Parathyroid adenoma (tissue), 2 donors: ENCODE measurements at regions not wholly inside any gene's neighbourhood (a gene's known extent, or its start where the extent isn't known, plus 50 kb on each side); places are given as distances from the start of the nearest gene placed in this dataset.

ENCODE experiments used
- H2AFZ ChIP-seq: fragments of 300-600 bp; sonication (generic); one replicate; pipeline ENCODE4 v1.7.0; 2017; ENCODE audit warnings: antibody characterized with exemption, mild to moderate bottlenecking
- H3K27ac ChIP-seq: fragments of 300-600 bp; sonication (generic); one replicate; pipeline ENCODE4 v1.7.0; 2017
- H3K27me3 ChIP-seq: fragments of 300-600 bp; sonication (generic); one replicate; pipeline ENCODE4 v1.7.0; 2017; ENCODE audit warnings: low read length; ENCODE audit not compliant: control insufficient read depth, insufficient read depth
- H3K36me3 ChIP-seq: fragments of 300-600 bp; sonication (generic); one replicate; pipeline ENCODE4 v1.7.0; 2017; ENCODE audit warnings: low read length; ENCODE audit not compliant: control insufficient read depth, insufficient read depth
- H3K4me1 ChIP-seq: fragments of 300-600 bp; sonication (generic); one replicate; pipeline ENCODE4 v1.7.0; 2017; ENCODE audit warnings: control low read depth
- H3K4me2 ChIP-seq: fragments of 300-600 bp; sonication (generic); one replicate; pipeline ENCODE4 v1.7.0; 2017; ENCODE audit warnings: low read length
- H3K4me3 ChIP-seq: fragments of 300-600 bp; sonication (generic); one replicate; pipeline ENCODE4 v1.7.0; 2017; ENCODE audit warnings: low read depth, low read length
- H3K79me2 ChIP-seq: fragments of 300-600 bp; sonication (generic); one replicate; pipeline ENCODE4 v1.7.0; 2017; ENCODE audit warnings: control low read depth
- H3K9ac ChIP-seq: fragments of 300-600 bp; sonication (generic); one replicate; pipeline ENCODE4 v1.7.0; 2017; ENCODE audit warnings: mild to moderate bottlenecking
- H3K9me3 ChIP-seq: fragments of 300-600 bp; sonication (generic); one replicate; pipeline ENCODE4 v1.7.0; 2017; ENCODE audit warnings: low read length; ENCODE audit not compliant: control insufficient read depth
- CTCF ChIP-seq: fragments of 300-600 bp; sonication (generic); IDR thresholded peaks from one replicate; pipeline ENCODE4 v1.7.0; 2017; ENCODE audit warnings: antibody characterized with exemption, mild to moderate bottlenecking
- donor health status: primary hyperparathyroidism.

GRCh38 chr13:80168089-80168850 lies 172.7 kb downstream of the SPRY2 start:
- H3K9ac ChIP-seq: no peak overlapping the region
- H3K36me3 ChIP-seq: no peaks in the 10 kb centered on the region
- no peaks in the 10 kb centered on the region for H3K4me1 ChIP-seq
- no peaks in the 10 kb centered on the region for H3K9me3 ChIP-seq
- no peak for TF ChIP-seq CTCF
- H3K4me2 ChIP-seq: no peak overlapping the region
- H2AFZ ChIP-seq: no peak overlapping the region
- no peak overlapping the region for H3K4me3 ChIP-seq
- H3K27me3 ChIP-seq: no peaks in the 10 kb centered on the region
- no peaks in the 10 kb centered on the region for H3K79me2 ChIP-seq
- H3K27ac ChIP-seq: no peak overlapping the region

GRCh38 chr13:80166352-80166751 lies 174.6 kb downstream of the SPRY2 start:
- no peak overlapping the region for H3K27ac ChIP-seq
- no peak overlapping the region for H2AFZ ChIP-seq
- H3K79me2 ChIP-seq: no peaks in the 10 kb centered on the region
- no peaks in the 10 kb centered on the region for H3K9me3 ChIP-seq
- TF ChIP-seq CTCF: no peak
- no peak overlapping the region for H3K9ac ChIP-seq
- H3K4me1 ChIP-seq: no peaks in the 10 kb centered on the region
- no peak overlapping the region for H3K4me3 ChIP-seq
- H3K27me3 ChIP-seq: no peaks in the 10 kb centered on the region
- no peak overlapping the region for H3K4me2 ChIP-seq
- H3K36me3 ChIP-seq: no peaks in the 10 kb centered on the region

DNA sequence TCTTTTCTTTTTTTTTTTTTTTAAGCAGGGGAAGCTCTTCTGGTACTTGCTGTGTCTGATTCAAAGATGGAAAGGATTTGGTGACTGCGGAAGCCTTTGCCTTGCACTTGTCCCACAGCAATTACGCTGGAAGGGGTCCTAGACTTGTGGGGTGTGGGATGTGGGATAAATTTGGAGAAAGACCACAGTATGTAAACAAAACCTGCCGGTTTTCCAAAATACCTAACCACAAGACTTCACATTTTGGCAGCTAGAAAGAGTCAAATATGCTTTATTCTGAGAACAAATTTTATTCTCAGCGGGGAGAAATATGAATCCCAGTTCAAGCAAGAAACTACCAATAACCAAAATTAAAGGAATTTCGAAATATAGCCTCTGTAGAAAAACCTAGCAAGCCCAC lies 176.5 kb downstream of the SPRY2 start:
- Histone ChIP-seq H3K27ac (no peak overlapping the region), H3K4me1 (no peaks in the 10 kb centered on the region), H3K9me3 (no peaks in the 10 kb centered on the region), H3K4me3 (no peak overlapping the region), H2AFZ (no peak overlapping the region), H3K4me2 (no peak overlapping the region), H3K9ac (no peak overlapping the region), H3K79me2 (no peaks in the 10 kb centered on the region), H3K36me3 (no peaks in the 10 kb centered on the region), H3K27me3 (no peaks in the 10 kb centered on the region)
- TF ChIP-seq CTCF: no peak

- Histone ChIP-seq H3K27ac (no peak overlapping the region), H3K79me2 (no peaks in the 10 kb centered on the region), H3K9ac (no peak overlapping the region), H3K4me1 (no peaks in the 10 kb centered on the region), H2AFZ (no peak overlapping the region), H3K4me3 (no peak overlapping the region), H3K9me3 (no peaks in the 10 kb centered on the region), H3K4me2 (no peak overlapping the region), H3K27me3 (no peaks in the 10 kb centered on the region), H3K36me3 (no peaks in the 10 kb centered on the region)
- TF ChIP-seq CTCF: no peak
Measured at GRCh38 chr13:80161896-80162295, 179.0 kb downstream of the SPRY2 start.

DNA sequence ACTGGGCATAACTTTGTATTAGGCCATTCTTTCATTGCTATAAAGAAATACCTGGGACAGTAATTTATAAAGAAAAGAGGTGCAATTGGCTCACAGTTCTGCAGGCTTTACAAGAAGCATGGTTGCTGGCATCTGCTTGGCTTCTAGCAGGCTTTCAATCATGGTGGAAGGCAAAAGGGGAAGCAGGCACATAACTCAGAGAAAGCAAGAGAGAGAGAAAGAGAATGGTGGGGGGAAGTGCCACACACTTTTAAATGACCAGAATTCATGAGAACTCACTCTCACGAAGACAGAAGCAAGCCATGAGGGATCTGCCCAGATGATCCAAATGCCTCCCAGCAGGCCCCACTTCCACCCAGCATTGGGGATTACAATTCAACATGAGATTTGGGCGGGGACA lies 179.7 kb downstream of the SPRY2 start:
- H3K79me2 ChIP-seq: no peaks in the 10 kb centered on the region

More for the DNA sequence above, 179.7 kb downstream of the SPRY2 start:
- no peak overlapping the region for H2AFZ ChIP-seq
- no peaks in the 10 kb centered on the region for H3K4me1 ChIP-seq
- no peaks in the 10 kb centered on the region for H3K36me3 ChIP-seq
- no peak overlapping the region for H3K9ac ChIP-seq
- no peak overlapping the region for H3K27ac ChIP-seq
- H3K27me3 ChIP-seq: no peaks in the 10 kb centered on the region
- TF ChIP-seq CTCF: no peak
- H3K9me3 ChIP-seq: no peaks in the 10 kb centered on the region
- no peak overlapping the region for H3K4me3 ChIP-seq
- H3K4me2 ChIP-seq: no peak overlapping the region
